HG03108 (cell line): ENCODE measurements at regions not wholly inside any gene's neighbourhood (a gene's known extent, or its start where the extent isn't known, plus 50 kb on each side); places are given as distances from the start of the nearest gene placed in this dataset.

Experiments
- ATAC-seq: cut with Tn5 transposase; IDR thresholded peaks from one replicate; pipeline ENCODE4 v1.9.1; 2021; ENCODE audit warnings: moderate library complexity; ENCODE audit not compliant: unreplicated experiment

GRCh38 chr16:16865374-16865773, 486.4 kb downstream of the NPIPA7 start:
- no peak for ATAC-seq

- ATAC-seq = no peak
Observed at GRCh38 chr16:16867973-16868372, 489.0 kb downstream of the NPIPA7 start.

GRCh38 chr16:16868727-16869126, 489.8 kb downstream of the NPIPA7 start:
- no peak for ATAC-seq

- ATAC-seq = no peak
Observed at GRCh38 chr16:16869746-16870145, 490.8 kb downstream of the NPIPA7 start.

GRCh38 chr16:16871196-16871595, 492.3 kb downstream of the NPIPA7 start:
- no peak for ATAC-seq

GRCh38 chr16:16877061-16877460, 498.1 kb downstream of the NPIPA7 start:
- ATAC-seq = no peak

GRCh38 chr16:16879567-16880251, 500.8 kb downstream of the NPIPA7 start:
- ATAC-seq = no peak

GRCh38 chr16:16881814-16882213, 502.9 kb downstream of the NPIPA7 start:
- ATAC-seq = no peak

- ATAC-seq = no peak
Observed at GRCh38 chr16:16882766-16883165, 503.8 kb downstream of the NPIPA7 start.

- no peak for ATAC-seq
Observed at GRCh38 chr16:16884451-16884850, 505.5 kb downstream of the NPIPA7 start.

GRCh38 chr16:16887193-16887592, 508.3 kb downstream of the NPIPA7 start:
- no peak for ATAC-seq

- ATAC-seq = no peak
Observed at GRCh38 chr16:16890964-16891363, 512.0 kb downstream of the NPIPA7 start.

- no peak for ATAC-seq
Observed at GRCh38 chr16:16904601-16905000, 525.7 kb downstream of the NPIPA7 start.

GRCh38 chr16:16905850-16906249, 526.9 kb downstream of the NPIPA7 start:
- no peak for ATAC-seq

GRCh38 chr16:16907089-16907488, 528.1 kb downstream of the NPIPA7 start:
- ATAC-seq = no peak

GRCh38 chr16:16908077-16908476, 529.1 kb downstream of the NPIPA7 start:
- no peak for ATAC-seq

- ATAC-seq = no peak
Observed at GRCh38 chr16:16909126-16909525, 530.2 kb downstream of the NPIPA7 start.

GRCh38 chr16:16910666-16911065, 531.7 kb downstream of the NPIPA7 start:
- ATAC-seq = no peak

- ATAC-seq = no peak
Observed at GRCh38 chr16:16915771-16916170, 536.8 kb downstream of the NPIPA7 start.

- no peak for ATAC-seq
Observed at GRCh38 chr16:16917191-16917785, 538.3 kb downstream of the NPIPA7 start.

- ATAC-seq = no peak
Observed at GRCh38 chr16:16923479-16923878, 544.5 kb downstream of the NPIPA7 start.

GRCh38 chr16:16924613-16925012, 545.7 kb downstream of the NPIPA7 start:
- ATAC-seq = no peak

GRCh38 chr16:16925432-16925831, 545.3 kb downstream of the XYLT1 start:
- ATAC-seq = no peak
